GM12864 (cell line): ENCODE measurements at regions not wholly inside any gene's neighbourhood (a gene's known extent, or its start where the extent isn't known, plus 50 kb on each side); places are given as distances from the start of the nearest gene placed in this dataset.

ENCODE experiments used
- DNase-seq: peaks from one replicate; pipeline ENCODE4 v3.0.0-alpha.2; 2011; ENCODE audit warnings: low read depth
- H3K4me3 ChIP-seq: 2 replicates; pipeline ENCODE4 v1.5.1; 2011; ENCODE audit warnings: mild to moderate bottlenecking, low read depth, low read length, control low read depth
- CTCF ChIP-seq: IDR thresholded peaks from 2 replicates; pipeline ENCODE4 v1.5.1; 2011; ENCODE audit warnings: low read depth, mild to moderate bottlenecking, moderate library complexity, low read length, control low read depth, inconsistent platforms; ENCODE audit errors: missing control alignments

- no peak overlapping the region for H3K4me3 ChIP-seq
- no peak for DNase-seq
Measured at GRCh38 chr7:16038906-16039305, 352.4 kb upstream of the MEOX2 start.

DNA sequence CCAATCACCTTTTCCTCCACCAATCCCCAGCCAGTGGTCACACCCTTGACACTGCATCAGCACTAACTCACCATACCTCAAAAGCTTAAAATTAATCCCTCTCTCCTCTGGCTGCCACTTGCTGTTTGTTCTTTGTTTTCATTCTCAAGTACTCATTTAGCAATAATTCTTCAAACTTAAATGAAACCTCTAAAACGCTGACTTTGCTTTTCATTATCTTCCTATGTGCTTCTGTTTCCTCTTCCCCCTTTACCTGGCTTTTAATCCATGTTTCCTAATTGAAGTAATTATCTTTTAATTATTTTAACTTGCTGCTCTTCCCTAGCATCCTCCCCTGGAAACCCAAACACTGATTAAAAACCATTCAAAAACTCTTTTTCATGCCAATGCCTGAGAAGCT is 348.9 kb upstream of the MEOX2 start:
- no peak for DNase-seq
- no peak for TF ChIP-seq CTCF
- H3K4me3 ChIP-seq: no peak overlapping the region

More at GRCh38 chr7:16038906-16039305, 352.4 kb upstream of the MEOX2 start:
- no peak for TF ChIP-seq CTCF

DNA sequence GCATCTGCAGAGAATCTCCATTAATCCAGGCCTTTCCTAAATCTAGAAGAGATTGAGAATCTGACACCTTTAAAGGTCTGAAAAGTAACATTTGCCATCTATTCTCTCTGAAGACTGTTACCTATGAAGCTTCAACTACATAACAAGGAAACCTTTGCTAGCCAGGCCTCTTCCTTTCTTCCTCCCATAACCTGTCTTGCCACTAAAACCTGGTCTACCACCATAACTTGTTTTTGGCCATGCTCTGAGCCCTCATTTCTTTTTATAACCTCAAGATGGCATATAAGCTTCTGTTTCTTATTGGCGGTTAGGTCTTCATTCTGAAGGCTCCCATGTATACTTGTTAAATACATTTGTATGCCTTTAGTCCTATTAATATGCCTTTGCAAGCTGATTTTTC is 348.4 kb upstream of the MEOX2 start:
- TF ChIP-seq CTCF: no peak
- H3K4me3 ChIP-seq: no peak overlapping the region
- no peak for DNase-seq

DNA sequence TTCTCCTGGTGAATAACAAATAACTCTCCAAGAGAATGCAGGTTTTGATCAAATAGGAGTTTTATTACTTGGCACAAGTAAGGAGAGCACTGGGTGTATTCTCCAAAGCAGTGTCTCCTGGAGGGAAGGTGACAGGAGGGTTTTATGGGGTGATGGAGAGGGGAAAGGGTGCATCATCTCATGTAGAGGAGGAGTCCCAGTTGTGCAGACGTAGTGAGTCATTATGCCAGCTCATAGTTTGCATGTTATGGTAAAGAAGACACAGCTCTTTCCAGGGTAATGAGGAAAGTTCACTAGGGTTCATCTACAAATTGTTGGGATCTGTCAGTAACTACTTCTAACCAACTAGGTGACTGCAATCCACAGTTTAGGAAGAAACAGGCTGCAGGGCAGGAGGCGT is 347.9 kb upstream of the MEOX2 start:
- no peak for DNase-seq
- H3K4me3 ChIP-seq: no peak overlapping the region
- TF ChIP-seq CTCF: no peak

DNA sequence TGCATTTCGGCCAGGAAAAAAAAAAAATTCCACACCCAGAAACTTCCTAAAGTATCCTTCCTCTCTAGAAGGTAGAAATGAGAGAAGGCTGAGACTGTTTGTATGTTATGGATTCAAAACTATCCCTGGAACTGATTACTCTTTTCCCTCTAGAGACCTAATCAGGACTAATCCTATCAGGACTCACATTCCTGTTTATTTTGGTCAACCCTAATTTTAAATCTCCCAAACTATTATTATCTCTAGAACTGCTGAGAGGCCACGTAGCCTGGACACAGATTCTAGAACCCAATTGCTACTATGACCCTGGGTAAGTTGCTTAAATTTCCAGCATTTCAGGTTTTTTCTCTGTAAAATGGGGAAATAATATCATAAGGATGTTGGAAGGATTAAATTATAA is 346.8 kb upstream of the MEOX2 start:
- no peak overlapping the region for H3K4me3 ChIP-seq
- TF ChIP-seq CTCF: no peak
- no peak for DNase-seq

GRCh38 chr7:16028636-16029035 is 342.2 kb upstream of the MEOX2 start:
- no peak for DNase-seq
- H3K4me3 ChIP-seq: no peak overlapping the region
- TF ChIP-seq CTCF: no peak

DNA sequence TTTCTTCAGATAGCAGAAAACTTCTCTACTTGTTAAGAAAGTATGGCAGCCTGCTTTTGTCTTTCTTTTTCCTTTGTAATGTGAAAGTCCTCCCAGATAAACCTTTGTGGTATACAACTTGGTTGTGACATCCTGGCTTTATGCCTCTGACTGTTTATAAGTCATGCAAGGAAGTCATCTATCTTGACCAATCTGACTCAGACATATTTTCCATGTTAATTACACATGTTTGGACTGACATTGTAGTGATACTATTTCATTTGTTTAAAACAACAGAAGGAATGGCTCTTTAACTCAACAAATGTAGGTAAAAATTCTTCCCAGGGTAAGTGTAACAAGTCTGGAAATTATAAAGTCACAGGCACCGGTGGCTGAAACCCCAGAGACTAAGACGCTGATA is 341.6 kb upstream of the MEOX2 start:
- H3K4me3 ChIP-seq: no peak overlapping the region
- TF ChIP-seq CTCF: no peak
- no peak for DNase-seq
